Suprapubic skin (tissue), 4 donors: ENCODE measurements at regions not wholly inside any gene's neighbourhood (a gene's known extent, or its start where the extent isn't known, plus 50 kb on each side); places are given as distances from the start of the nearest gene placed in this dataset.

ENCODE experiments used
- CTCF ChIP-seq, 2 donors: fragments of 200-600 bp in 1 of 2; fragments of 450-650 bp in 1 of 2; sonication (generic) in 1 of 2; IDR thresholded peaks; one replicate each; pipeline ENCODE4 v1.5.1; 2016 to 2019; ENCODE audit warnings: antibody characterized with exemption in 2 of 2, mild to moderate bottlenecking in 1 of 2, moderate library complexity in 1 of 2
- EP300 ChIP-seq: sonication (generic); formaldehyde crosslinking; IDR thresholded peaks from one replicate; pipeline ENCODE4 v1.6.1; 2017; ENCODE audit warnings: antibody characterized with exemption
- POLR2A ChIP-seq, 2 donors: fragments of 450-650 bp; IDR thresholded peaks; one replicate each; pipeline ENCODE4 v1.6.1; 2017; ENCODE audit warnings: antibody characterized with exemption in 2 of 2, mild to moderate bottlenecking in 2 of 2, moderate library complexity in 2 of 2
- POLR2AphosphoS5 ChIP-seq, 3 donors: sonication (generic); formaldehyde crosslinking; IDR thresholded peaks; one replicate each; pipeline ENCODE4 v1.6.1; 2017; ENCODE audit warnings: antibody characterized with exemption in 3 of 3

- no peak for TF ChIP-seq CTCF (IDR thresholded peaks at IDR 0.05)
- no peak for TF ChIP-seq POLR2AphosphoS5 (IDR thresholded peaks at IDR 0.05)
- TF ChIP-seq POLR2A (IDR thresholded peaks at IDR 0.05), result no peak
- no peak for TF ChIP-seq EP300
Observed at GRCh38 chr21:25385341-25385740, 221.9 kb downstream of the MRPL39 start.
